HUES64 (cell line): ENCODE measurements at regions not wholly inside any gene's neighbourhood (a gene's known extent, or its start where the extent isn't known, plus 50 kb on each side); places are given as distances from the start of the nearest gene placed in this dataset.

ENCODE experiments used
- H3K27ac ChIP-seq: 2 replicates; pipeline ENCODE4 v1.7.0; 2013; ENCODE audit warnings: low read depth, low read length, inconsistent platforms
- H3K27me3 ChIP-seq: 2 replicates; pipeline ENCODE4 v1.6.1; 2013; ENCODE audit warnings: mild to moderate bottlenecking, low read length; ENCODE audit not compliant: insufficient read depth
- H3K36me3 ChIP-seq: 2 replicates; pipeline ENCODE4 v1.6.1; 2013; ENCODE audit warnings: mild to moderate bottlenecking, low read length; ENCODE audit not compliant: insufficient read depth
- H3K4me1 ChIP-seq: 2 replicates; pipeline ENCODE4 v1.6.1; 2013; ENCODE audit warnings: mild to moderate bottlenecking, low read length, moderate library complexity; ENCODE audit not compliant: insufficient read depth
- H3K4me3 ChIP-seq: 2 replicates; pipeline ENCODE4 v1.5.1; 2013; ENCODE audit warnings: mild to moderate bottlenecking, low read length, moderate library complexity
- H3K9ac ChIP-seq: 2 replicates; pipeline ENCODE4 v1.6.1; 2013; ENCODE audit warnings: mild to moderate bottlenecking, low read depth, low read length
- H3K9me3 ChIP-seq: 2 replicates; pipeline ENCODE4 v1.6.1; 2013; ENCODE audit warnings: low read depth, low read length; ENCODE audit not compliant: insufficient read depth
- WGBS: fragments of 150-250, 120-280 bp; methylation state at CpG from one replicate; pipeline ENCODE4 v1.1.7; 2013; ENCODE audit warnings: missing lambda C conversion rate; 5-methylcytosine and 5-hydroxymethylcytosine counted together

DNA sequence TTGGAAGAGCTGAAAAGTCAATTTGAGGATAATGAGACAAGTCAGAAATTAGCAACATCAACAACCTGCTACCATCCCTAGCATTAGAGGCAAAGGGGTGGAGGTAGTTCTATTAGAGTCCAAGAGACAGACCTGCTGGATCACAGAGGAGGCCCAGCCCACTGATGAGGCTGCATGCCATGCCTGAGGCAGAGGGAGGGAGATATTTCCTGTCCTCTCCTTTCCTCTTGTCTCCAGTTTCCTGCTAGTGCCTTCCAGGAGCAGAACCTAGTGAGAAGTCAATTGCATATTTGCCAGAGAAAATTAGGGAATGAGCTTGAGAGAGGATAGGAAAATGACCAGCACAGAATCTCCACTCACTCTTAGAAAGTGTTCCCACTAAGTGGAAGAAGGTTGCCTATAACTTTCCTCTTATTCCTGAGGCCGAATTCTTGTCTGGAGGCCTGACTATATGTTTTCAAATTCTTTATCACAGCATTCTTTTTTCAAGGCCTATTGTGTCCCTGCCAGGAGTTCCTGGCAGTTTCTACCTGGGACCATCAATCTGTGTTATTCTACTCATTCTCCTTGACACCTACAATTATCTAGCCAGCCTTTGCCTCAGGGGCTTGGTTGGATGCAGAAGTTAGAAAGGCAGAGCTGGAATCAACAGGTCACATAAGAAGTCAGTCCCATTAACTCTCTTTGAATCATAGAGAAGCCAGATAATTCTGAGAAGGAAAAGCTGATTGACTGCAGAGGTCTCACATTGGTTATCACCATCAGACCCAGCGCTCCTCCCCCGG lies 121.9 kb downstream of the EMP1 start:
- Histone ChIP-seq H3K27ac (no peak overlapping the region), H3K36me3 (0 out of 2 replicates have a peak, but pooled peaks cover 2% of the 10 kb centered on the region), H3K27me3 (no peaks in the 10 kb centered on the region), H3K9ac (no peak overlapping the region), H3K4me3 (no peak overlapping the region), H3K9me3 (peaks cover 16% of the 10 kb centered on the region), H3K4me1 (peaks cover 13% of the 10 kb centered on the region; the same call in 1 of the 2 replicates)
- 91% methylated on average over 1 of the region's 3 CpGs for WGBS

DNA sequence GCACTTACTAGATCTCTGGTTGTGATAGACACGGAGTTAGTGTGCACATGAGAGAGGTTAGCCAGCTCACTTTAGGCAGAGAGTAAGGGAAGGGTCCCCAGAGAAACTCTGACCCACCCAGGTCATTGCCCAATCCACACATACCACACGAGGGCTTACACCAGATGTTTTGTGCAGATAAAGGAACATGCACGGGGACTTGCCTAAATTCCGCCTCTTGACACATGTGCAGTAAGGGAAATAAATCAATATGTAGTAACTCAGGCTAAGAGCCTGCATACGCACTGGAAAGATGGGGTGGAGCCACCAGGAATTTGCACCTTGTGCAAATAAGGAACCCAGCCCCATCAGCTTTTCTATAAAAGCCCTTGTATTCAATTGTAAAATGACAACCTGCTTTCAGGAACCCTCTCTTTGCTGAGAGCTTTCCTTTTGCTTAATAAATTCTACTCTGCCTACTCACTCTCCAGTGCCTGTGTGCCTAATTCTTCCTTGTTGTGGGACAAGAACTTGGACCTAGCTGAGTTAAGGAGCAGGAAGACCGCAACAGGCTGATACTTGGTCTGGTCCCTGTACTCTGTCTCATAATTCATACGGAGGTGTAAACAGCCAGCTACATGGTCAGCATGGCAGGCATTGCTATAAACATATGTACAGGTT lies 120.2 kb downstream of the EMP1 start:
- Histone ChIP-seq H3K27me3 (no peaks in the 10 kb centered on the region), H3K4me3 (no peak overlapping the region)
- WGBS = 90% methylated on average over 7 of the region's 7 CpGs

DNA sequence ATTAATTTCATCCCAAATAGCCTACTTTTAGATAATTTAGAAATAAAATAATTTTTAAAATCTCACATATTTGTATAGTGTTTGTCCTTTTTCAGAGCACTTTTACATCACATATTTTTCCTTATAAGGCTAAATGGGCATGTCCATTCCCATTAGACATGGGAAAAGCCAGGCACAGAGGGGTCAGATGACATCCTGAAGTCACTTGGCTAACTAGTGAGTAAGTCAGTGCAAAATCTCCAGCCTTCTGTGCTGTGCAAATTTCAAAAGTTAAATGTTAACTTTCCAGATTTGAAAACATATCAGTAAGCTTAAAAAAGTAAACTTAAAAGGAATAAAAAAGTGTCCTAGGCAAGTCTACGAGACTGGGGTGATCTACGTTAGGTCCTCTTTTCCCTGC lies 117.4 kb downstream of the EMP1 start:
- Histone ChIP-seq H3K9ac (no peak overlapping the region), H3K27me3 (no peaks in the 10 kb centered on the region), H3K4me1 (no peaks in the 10 kb centered on the region), H3K4me3 (no peak overlapping the region), H3K36me3 (0 out of 2 replicates have a peak, but pooled peaks cover 2% of the 10 kb centered on the region), H3K9me3 (peaks cover 16% of the 10 kb centered on the region), H3K27ac (no peak overlapping the region)
- 97% methylated on average over 2 of the region's 2 CpGs for WGBS

More for the DNA sequence above, 120.2 kb downstream of the EMP1 start:
- Histone ChIP-seq H3K36me3 (0 out of 2 replicates have a peak, but pooled peaks cover 2% of the 10 kb centered on the region), H3K9ac (no peak overlapping the region), H3K9me3 (peaks cover 16% of the 10 kb centered on the region), H3K4me1 (peaks cover 13% of the 10 kb centered on the region; the same call in 1 of the 2 replicates), H3K27ac (no peak overlapping the region)

DNA sequence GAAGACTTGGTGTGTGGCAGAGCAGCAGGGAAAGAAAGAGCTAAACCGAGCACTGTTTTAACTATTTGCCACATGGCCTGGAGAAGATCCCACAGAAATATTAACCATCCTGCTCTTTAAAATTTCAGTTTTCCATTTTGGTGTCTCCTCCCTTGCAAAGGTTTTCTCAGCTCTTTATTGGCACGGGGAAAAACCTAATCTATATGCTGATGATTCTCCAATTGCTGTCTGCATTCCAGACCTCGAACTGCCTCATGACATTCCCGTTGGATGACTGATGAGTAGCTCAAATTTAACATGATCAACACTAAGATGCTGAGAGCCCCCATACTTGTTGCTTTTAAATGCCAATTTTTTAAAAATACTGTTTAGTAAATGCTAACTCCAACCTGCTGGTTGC lies 115.0 kb downstream of the EMP1 start:
- Histone ChIP-seq H3K27ac (no peak overlapping the region), H3K4me1 (no peaks in the 10 kb centered on the region), H3K9me3 (peaks cover 5% of the 10 kb centered on the region), H3K4me3 (no peak overlapping the region), H3K36me3 (no peaks in the 10 kb centered on the region), H3K9ac (no peak overlapping the region), H3K27me3 (no peaks in the 10 kb centered on the region)
- WGBS = 79% methylated on average over 4 of the region's 4 CpGs

DNA sequence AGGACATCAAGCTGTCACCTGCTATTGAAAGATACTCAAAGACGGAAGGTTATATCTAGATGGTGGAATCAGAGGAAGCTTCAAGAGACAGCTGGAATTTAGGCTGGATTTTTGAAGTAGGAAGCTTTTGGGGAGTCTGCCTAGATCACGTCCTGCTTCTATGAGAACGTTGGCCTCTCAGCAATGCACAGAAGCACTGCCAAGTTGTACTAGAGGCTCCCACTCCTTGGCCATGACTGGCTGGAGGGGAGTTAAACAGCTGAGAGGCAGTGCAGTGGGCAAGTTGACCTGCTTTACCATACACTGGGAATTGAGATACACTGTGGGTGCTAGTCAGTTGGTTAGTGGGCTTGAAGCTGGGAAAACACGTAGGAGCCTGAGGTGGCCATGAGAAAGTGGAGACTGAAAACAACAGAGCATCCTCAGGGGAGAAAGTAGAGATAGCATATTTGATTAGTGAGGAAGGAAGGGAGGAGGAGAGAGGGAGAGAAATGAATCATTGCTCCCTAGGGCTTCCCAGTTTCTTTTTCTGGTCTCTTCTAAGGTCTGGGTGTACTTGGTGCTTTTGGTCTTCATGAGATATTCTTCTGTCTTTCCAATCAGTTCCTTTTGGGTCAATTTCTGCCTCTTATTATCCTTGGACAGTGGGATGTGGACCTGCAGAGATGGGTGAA lies 110.8 kb downstream of the EMP1 start:
- Histone ChIP-seq H3K27ac (no peak overlapping the region), H3K36me3 (no peaks in the 10 kb centered on the region), H3K4me3 (no peak overlapping the region), H3K9me3 (no peaks in the 10 kb centered on the region), H3K27me3 (no peaks in the 10 kb centered on the region), H3K9ac (no peak overlapping the region), H3K4me1 (no peaks in the 10 kb centered on the region)
- 91% methylated on average over 4 of the region's 4 CpGs for WGBS

DNA sequence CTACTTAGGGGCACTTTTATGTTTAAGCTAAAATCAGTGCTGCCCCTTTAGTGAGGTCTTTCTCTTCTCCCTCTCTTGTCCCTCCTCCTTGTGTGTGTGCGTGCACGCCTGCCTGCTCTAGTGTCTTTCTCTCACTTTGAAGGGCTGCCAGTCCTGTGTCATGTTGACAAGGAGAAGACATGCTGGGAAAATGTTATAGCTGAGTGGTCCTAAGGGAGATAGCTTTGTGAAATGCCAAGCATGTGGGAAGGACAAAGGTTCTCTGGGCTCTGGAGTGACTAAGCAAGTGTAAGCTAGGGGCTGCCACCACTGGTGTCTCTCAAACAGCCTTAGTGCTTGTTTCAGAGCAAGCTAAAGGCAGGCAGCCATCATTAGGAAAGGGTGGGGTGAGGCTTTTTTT lies 108.4 kb downstream of the EMP1 start:
- WGBS = 96% methylated on average over 2 of the region's 2 CpGs
- H3K27me3 ChIP-seq = no peaks in the 10 kb centered on the region
- no peak overlapping the region for H3K27ac ChIP-seq
- no peaks in the 10 kb centered on the region for H3K9me3 ChIP-seq
- H3K4me3 ChIP-seq = no peak overlapping the region
- H3K4me1 ChIP-seq = no peaks in the 10 kb centered on the region
- no peaks in the 10 kb centered on the region for H3K36me3 ChIP-seq
- no peak overlapping the region for H3K9ac ChIP-seq

DNA sequence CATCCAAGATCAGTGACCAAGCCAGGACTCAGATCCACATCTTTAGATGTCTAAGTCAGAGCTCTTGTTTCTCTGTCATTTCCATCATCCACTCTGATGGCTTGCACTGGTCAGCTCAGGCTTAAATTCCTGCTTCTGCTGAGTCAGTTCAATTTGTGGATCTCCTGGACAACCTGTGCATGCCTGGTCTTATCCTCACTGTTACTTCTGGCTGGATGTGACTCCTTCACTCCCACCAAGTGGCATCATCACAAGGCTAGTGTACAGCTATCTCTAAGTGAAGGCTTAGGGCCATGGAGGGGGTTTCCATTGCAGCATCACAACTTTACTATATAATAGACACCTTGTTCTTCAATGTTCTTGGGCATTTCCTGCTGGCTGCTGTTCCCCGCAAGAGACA lies 102.9 kb downstream of the EMP1 start:
- H3K4me3 ChIP-seq = no peak overlapping the region
- H3K27me3 ChIP-seq = no peaks in the 10 kb centered on the region
- WGBS = 49% methylated on average over 1 of the region's 1 CpG
- no peaks in the 10 kb centered on the region for H3K36me3 ChIP-seq
- no peaks in the 10 kb centered on the region for H3K9me3 ChIP-seq
- no peak overlapping the region for H3K9ac ChIP-seq
- H3K27ac ChIP-seq = no peak overlapping the region
- H3K4me1 ChIP-seq = no peaks in the 10 kb centered on the region

DNA sequence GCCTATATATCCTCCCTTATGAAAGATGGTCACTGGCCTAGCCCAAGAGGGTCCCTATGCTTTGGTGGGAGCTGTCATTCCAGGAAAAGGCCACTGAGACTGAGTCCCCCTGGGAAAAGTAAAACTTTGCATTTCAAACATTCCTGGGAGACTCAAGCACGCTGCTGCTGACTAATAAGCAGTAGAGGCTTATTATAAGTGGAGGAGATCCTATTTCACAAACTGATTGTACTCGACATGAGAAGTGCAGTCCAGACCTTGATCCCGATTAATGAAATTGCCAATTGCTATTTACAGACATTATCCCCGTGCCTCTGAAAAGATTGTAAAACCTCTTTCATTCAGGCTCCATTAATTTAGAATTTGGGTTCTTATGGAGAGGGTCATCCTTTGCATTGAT lies 96.6 kb downstream of the EMP1 start:
- Histone ChIP-seq H3K9ac (no peak overlapping the region), H3K4me1 (no peaks in the 10 kb centered on the region), H3K4me3 (no peak overlapping the region), H3K27ac (no peak overlapping the region), H3K36me3 (no peaks in the 10 kb centered on the region), H3K27me3 (no peaks in the 10 kb centered on the region), H3K9me3 (no peaks in the 10 kb centered on the region)
- 84% methylated on average over 4 of the region's 4 CpGs for WGBS

DNA sequence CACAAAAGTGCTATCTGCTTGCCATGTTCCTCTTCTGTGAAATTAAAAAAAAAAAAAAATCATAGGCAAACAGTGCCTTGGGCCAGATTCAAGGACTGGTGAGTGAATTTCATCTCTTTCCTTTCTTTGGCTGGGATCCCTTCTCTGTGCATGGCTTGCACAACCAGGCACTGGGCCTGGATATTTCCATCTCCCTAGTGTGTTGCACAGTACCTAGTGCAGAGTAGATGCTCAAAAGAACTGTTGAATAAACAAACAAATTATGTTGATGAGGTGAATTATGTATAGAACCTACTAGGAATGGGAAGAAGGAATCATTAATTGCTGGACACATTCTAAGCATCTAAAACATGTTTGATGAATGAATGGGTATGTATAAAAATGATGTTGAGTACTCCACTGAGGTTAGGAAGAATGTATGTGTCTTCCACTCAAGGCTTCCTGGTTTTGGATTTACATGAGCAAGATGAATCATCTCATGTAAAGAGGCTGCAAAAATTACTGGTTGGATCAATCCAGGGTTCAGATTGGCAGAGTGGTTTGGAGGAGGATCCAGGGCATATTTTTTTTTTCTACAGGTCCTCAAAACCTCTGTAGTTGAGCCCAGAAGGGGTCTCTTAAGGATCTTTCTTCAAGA lies 93.2 kb downstream of the EMP1 start:
- Histone ChIP-seq H3K27me3 (no peaks in the 10 kb centered on the region), H3K27ac (no peak overlapping the region), H3K36me3 (no peaks in the 10 kb centered on the region), H3K9me3 (no peaks in the 10 kb centered on the region), H3K9ac (no peak overlapping the region), H3K4me3 (no peak overlapping the region), H3K4me1 (no peaks in the 10 kb centered on the region)

DNA sequence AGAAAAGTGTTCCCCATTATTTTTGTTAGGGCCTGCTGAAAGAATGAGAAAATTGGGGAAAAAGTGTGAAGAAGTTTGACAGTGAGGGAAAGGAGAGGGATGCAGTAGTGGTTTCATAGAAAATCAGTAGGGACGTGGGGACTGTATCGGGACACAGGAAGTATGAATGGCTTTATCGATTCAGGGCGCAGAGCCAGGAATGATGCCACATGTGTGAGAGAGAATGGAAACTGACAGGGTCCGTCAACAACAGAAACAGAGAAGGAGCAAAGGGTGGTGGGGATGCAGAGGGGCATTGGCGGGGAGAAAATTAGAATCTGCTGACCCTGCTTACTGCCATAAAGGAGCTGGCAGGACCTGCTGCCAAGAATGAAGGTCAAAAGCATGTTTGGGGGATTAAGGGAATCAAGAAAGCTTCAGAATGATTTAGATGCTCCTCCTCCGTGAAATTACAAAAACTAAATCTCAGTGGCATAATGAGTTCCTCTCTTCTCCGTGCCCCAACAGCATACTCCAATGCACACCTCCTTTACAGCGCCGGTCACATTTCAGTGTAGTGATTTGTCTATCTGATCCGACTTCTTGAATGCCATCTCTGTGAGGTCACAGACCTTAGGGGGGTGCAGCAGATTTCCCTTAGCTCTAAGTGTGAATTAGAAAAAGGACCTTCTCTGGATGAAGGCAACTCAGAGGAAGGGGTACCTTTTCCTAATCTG lies 92.6 kb downstream of the EMP1 start:
- no peaks in the 10 kb centered on the region for H3K9me3 ChIP-seq
- H3K4me1 ChIP-seq = no peaks in the 10 kb centered on the region
- H3K9ac ChIP-seq = no peak overlapping the region
- H3K27ac ChIP-seq = no peak overlapping the region
- WGBS = 87% methylated on average over 11 of the region's 11 CpGs
- H3K36me3 ChIP-seq = no peaks in the 10 kb centered on the region
- no peaks in the 10 kb centered on the region for H3K27me3 ChIP-seq
- H3K4me3 ChIP-seq = no peak overlapping the region
